ENCODE measurements at regions not wholly inside any gene's neighbourhood (a gene's known extent, or its start where the extent isn't known, plus 50 kb on each side); places are given as distances from the start of the nearest gene placed in this dataset.
A peak's percentile ranks its signal among the peaks of the same experiment; 100 is the strongest.

DNA sequence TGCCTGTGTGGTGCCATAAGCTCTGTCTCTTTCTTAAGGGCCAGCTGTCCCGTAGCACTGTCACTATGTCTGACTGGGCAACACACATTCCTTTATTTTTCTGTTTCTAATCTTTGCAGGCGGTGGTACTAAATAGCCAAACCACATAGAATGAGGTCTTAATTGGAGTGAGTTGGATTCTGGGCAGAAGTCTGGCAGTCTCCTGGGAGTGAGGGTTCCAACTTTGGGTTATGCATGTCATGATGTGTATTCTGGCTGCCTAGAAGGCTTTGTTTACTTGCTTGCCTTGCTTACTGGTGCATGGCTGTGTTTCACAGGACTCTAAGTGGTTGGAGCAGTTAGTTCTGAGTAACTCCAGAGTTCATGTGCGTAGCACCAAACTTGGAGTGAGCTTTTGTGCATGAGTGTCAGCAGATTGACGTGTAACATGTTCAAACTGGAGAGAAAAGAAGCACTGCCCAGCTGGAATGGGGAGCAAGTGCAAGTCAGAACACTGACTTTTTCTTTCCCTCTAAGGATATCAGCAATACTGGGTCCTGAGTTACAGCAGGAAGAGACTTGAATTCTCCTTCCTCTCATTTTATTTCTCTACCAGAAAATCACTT is 185.8 kb downstream of the PCSK1 start:
- peak; percentile 65 for FAIRE-seq
- peak; percentile 81 for DNase-seq (ENCODE audit: low spot score)

DNA sequence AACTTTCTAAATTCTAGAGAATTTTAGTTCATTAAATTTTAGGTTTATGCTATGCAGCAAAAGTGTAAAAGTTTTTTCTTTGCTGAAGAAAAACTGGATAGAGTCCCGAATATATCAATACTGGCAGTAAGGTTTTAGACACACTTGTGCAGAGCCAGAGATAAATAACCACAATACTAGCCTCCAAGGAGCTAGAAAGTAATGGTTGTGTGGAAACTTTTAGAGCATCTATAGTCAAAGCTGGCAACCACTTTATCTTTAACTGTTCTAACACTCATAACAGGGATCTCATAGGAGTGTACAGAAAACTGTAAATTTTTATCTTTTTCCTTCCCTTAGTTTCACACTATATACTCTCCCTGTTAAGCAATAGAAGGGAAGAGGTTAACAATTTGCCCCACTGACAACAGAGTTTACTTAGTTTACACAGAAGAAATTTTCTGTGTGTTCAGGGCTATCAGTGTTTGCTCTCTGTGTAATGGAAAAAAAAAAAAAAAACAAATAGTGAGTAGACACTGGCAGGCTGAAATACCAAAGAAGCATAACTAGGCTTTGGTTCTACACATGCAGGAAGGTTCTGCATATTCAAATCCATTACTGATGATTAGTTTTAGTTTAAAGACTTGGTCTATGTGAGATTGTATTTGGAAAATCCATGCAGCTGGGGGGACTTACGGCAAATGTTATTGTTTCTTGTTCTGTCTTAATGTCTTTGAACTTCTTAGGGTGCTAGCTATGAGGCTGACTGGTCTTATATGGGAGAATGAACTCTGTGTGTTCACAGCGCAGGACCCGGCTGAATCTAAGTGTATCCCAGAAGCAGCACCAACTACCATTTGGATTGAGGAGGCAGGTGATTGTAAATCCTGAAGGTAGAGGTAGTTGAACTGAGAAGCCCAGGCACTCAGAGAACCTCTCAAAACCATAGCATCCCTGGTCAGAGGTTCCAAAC is 187.6 kb downstream of the PCSK1 start:
- FAIRE-seq: no peak
- DNase-seq (ENCODE audit: low spot score): no peak

DNA sequence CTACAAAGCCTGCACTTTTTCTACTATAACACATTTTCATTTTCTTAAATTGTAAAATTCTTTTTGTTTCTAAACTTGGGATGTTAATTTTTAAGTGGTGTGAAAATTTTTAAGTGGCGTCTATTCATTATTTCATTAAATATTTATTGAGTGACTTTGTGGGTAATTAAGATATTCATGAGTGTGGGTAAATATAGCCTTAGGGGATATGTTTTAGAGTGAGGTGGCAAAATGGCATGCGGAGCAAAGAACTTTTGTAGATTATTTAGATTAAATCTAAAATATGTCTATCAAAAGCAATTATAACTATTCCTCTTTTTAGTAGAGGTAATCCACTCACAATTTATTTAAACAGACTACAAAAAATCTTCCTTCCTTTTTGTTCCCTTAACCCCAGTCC is 188.4 kb downstream of the PCSK1 start:
- no peak for FAIRE-seq
- no peak for DNase-seq (ENCODE audit: low spot score)

DNA sequence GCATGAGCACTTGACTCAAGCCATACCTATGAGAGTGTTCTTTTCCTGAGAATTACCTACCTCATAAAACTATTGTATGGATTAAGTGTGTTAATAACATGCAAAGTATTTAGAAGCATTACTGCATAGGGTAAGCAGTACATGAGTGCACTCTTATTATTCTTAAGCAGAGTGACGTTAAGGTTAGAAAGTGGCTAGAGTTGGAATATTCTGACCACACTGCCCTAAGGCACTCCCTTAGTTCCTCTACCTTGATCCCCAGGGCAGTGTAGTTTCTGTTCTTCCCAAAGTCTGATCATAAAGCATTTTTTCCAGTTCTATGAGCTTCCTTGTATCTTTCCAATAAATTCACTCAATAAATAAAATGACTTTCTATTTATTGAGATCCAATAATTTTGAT is 189.2 kb downstream of the PCSK1 start:
- DNase-seq (ENCODE audit: low spot score) (no peak), FAIRE-seq (no peak)

DNA sequence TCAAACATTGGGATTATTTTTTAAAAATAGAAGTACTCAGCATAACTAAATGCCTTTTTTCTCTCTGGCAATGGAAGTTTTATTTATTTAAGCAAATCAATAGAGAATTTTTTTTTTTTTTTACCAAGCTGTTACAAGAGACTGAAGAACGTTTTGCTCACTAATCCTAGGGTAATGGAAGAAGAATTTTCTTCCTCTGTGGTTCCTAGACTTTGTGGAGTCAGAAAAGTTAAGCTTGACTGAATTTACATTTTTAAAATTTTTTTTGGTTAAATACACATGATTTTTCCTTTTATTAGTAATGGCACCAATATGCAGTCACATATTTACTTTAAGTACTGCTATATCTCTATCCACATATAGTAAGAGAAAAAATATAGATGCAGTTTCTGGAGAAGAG is 189.8 kb downstream of the PCSK1 start:
- FAIRE-seq (peak; percentile 88), DNase-seq (ENCODE audit: low spot score) (peak; percentile 75)

DNA sequence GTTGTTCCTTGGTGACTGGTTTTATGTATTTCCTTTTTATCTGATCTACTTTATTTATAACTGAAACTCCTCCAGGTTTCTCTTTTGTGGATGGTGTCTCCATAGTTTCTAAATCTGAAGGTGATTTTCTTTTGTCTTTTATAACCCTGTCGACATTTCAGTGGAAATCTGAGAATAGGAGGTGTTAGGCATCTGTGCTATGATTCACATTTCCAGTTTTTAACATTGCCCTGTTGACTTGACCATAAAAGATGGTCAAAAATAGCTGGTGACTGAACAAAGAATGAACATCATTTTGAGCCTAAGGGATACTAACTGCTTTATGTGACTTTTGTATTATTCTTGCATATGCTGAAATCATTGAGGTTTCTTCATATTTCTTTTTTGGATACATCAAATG is 190.5 kb downstream of the PCSK1 start:
- DNase-seq (ENCODE audit: low spot score): no peak
- FAIRE-seq: no peak

DNA sequence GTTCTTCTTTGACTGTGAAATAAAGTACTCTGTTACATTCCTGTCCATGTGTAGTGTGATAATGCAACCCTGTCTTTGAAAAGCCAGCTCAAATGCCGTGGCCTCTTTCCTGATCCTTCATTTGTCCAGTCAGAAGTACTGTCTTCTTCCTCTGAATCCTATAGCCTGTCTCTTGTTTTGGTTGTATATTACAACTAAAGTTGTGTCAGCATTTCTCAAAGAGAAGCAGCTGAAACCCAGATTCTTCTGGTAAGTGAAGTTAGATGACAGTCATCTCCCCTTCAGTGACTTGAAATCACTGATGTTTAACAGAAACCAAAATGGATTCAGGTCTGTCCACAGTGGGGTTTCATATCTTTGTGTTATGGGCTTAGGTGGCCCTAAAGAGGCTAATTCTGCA is 196.2 kb downstream of the PCSK1 start:
- FAIRE-seq (no peak), DNase-seq (ENCODE audit: low spot score) (no peak)

DNA sequence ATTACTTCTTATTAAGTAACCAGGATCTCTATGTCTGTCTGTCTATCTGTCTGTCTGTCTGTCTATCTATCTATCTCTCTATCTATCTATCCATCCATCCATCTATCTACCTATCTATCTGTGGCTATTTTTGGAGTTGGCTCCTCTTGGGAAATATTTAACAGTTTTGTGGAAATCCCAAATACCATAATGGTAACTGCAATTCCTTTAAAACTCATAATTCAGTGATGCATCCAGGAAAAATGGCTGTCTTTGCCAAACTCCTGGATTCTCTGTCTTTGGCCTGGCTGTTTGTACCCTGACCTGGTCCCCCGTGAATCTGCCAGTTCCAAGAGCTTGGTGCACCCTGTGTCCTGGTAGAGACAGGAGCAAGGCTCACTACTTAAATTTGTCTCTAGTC is 197.0 kb downstream of the PCSK1 start:
- DNase-seq (ENCODE audit: low spot score): no peak

DNA sequence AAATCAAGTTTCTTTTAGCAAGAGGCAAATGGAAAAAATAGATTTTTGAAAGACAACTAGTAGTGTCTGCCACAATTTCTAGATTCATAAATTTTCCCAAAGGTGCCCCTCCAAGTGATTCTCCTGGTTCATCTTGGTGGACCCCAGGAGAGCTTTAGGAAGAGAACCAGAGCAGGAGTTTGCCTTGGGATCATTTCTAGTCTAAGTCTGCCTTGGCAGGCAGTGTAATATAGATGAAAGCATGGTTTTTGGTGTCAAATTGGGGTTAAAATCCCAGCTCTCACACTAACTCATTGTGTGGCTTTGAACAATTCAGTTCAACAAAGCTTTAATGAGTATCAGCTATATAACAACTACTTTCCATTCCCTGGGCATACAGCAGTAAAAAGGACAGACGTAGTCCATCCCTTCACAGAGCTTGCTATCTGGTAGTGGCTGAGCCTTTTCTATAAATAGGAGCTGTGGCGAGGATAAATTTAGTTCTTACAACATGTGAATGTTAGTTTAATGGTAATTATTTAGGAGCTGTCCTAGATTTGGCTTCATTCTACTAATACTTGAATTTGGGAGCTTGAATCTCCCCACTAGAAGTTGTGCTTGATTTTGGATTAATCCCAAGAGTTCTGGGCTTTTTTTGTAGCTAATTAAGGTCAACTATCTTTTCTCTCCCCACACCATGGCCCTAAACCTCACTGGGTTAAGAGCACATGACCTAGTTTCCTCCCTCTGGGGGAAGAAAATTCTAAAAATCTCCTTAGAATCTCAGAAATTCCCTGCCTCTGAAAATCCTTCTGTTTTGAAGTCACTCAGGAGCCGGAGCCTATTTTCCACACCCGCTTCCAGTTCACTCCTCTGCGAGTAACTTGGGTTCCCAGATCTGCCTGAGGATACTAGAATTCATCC is 197.8 kb downstream of the PCSK1 start:
- FAIRE-seq (no peak), DNase-seq (ENCODE audit: low spot score) (no peak)

More for the DNA sequence above, 197.0 kb downstream of the PCSK1 start:
- no peak for FAIRE-seq

DNA sequence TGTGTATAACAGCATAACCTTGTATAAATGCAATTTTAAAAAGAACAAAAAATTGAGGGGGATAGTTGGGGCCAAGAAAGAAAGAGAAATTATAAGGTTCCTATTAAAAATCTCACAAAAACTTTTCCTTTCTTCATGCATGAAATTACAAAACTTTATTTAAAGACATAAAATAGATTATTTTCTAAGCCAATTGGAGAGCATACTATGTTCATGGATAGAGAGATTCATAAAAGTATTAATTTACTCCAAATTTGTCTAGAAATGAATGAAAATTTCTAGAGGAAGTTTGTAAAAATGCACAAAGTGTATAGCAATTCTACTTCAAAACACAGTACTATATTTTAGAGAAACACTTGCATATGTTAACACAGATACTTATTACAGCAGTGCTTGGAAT is 200.4 kb downstream of the PCSK1 start:
- no peak for FAIRE-seq
- no peak for DNase-seq (ENCODE audit: low spot score)

DNA sequence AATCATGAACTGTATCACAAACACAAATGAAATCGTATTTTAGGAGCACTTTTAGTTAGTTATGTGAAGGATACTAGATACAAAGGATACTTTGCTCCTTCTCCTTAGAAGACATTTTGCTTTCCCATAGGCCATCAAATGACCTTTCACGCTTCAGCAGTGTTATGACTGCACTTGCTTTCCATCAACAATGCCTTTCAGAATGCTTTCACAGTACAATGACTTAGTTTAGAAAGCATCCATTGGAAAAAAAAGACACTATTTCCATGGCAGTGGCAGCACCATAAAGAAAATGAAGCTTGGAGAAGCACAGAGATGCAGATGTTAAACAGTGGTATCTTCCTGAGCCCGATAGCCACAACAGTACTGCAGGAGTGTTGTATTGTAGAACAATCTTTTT is 203.9 kb downstream of the PCSK1 start:
- FAIRE-seq (peak; percentile 53), DNase-seq (ENCODE audit: low spot score) (peak; percentile 34)

DNA sequence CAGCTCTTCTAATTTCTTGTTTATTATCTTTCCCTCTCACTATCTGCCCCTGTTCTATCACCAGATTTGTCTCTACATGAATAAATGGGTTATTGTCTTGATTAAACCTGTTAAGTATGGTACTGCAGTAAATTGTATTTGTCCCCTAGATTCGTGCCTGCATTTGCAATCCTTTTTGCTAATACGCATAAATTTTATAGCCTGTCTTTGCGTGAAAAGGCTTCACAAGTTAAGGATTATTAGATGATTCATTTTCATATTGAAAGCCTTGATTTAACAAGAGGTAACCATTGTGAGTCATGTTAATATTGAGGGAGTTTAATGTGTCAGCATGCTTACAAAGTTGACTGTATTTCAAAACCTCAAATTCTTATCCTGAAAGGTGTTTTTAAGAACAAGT is 204.6 kb downstream of the PCSK1 start:
- DNase-seq (ENCODE audit: low spot score) (peak; percentile 41), FAIRE-seq (peak; percentile 87)

DNA sequence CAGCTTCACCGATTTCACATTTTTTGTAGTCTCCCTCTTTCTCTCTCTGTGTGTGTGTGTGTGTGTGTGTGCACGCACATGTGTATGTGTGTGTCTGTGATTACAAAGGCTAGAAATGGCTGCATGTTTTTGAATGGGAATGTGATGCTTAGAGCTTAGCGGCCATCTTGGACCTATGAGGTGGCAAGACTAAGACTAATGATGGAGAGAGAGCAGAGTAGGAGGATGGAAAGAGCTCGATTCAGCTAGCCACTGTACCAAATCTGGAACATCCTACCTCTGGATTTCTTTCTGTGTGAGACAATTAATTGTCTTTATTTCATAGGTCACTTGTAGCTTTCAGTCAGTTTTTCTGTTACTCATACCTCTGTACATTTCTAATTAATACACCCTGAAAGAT is 205.1 kb downstream of the PCSK1 start:
- FAIRE-seq (no peak), DNase-seq (ENCODE audit: low spot score) (no peak)

DNA sequence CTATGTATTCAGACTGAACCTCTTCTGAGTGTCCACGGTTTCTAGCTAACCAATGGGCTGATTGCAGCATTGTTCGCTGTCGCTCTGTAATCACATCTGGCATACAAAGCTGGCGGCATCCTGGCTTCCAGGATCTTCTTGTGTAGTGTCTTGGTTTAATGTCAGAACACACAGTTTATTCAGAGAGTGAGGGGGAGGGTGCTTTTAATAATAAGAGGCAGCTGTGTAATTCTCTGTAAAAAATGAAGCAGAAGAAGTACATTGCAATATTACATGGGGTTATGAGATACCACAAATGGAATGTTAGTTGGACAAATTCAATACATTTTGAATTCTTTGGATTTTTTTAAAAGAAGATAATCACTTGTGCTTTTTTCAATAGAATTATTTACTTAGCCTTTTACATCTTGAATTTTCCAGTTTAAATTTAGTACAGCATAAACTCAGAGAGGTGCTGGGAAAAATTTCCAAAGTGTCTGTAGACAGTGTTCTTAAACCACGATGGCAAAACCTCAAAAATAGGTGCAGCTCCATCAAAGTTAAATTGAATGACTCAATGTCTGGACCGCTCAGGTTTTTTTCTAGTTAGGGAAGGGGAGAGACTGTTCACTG is 206.0 kb downstream of the PCSK1 start:
- FAIRE-seq: peak; percentile 92
- peak; percentile 87 for DNase-seq (ENCODE audit: low spot score)

DNA sequence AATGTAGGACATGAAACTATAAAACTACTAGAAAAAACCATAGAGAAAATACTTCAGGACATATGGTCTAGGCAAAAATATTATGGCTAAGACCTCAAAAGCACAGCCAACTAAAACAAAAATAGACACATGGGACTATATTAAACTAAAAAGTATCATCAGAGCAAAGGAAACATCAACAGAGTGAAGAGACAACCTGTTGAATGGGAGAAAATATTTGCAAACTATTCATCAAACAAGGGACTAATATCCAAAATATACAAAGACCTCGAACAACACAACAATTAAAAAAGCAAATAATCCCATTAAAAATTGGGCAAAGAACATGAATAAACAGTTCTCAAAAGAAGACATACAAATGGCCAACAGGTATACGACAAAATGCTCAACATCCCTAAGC is 210.9 kb downstream of the PCSK1 start:
- DNase-seq (ENCODE audit: low spot score) (no peak), FAIRE-seq (no peak)

DNA sequence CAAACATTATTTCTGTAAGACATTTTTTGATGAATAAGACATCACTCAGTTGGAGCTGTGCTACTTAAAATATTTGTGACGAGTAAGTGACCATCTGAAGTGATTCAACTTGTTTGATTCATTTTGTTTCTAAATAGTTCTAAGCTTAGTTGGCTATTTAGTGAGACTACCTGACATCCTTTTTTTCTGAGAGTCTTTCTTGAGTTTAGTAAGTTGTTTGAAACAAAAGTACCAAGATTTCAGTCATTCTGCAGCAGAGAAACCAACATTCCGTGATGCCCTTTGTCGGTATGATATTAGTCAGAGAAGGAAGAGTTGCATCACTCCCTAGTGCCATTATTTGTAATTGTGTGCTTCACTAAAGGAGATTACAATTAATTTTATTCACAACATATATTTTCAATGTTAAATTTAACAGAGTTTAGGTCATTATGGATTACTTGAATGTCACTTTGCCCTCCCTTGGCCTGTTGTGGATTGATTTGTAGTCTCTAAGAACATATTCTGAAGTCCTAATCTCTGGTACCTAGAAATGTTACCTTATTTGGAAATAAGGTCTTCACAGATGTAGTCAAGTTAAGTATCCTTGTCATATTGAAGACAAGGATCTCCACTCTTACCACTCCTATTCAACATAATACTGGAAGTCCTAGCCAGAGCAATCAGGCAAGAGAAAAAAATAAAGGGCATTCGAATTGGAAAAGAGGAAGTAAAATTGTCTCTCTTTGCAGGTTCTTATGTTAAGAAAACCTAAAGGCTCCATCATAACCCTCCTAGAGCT is 212.2 kb downstream of the PCSK1 start:
- DNase-seq (ENCODE audit: low spot score) (peak; percentile 69), FAIRE-seq (peak; percentile 57)

DNA sequence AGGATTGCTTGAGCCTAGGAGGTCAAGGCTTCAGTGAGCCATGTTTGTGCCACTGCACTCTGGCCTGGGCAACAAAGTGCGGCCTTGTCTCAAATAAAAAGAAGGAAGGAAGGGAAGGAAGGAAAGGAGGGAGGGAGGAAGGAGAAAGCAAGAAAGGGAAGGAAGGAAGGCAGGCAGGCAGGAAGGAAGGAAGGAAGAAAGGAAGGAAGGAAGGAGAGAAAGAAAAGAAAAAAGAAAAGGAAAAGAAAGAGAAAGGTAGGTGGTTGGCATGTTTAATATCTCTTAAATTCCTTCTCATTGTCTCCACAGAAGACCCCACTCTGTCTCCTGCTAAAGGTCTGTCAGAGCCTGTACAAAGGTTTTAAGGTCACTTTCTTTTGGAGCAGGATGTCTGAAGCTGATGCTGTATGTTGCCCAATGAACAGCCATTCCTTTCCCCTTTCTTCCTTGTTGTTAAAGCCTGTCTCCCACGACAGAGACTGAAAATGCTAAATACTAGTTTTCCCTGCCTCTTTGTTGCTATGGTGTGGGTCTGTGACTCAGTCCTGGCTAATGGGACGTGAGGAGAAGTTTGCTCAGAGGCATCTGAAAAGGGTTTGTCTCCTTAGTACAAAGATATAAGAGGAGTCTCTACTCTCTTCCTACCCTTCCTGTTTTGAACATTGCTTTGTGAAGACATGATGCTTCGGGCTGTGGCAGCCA is 213.3 kb downstream of the PCSK1 start:
- FAIRE-seq: peak; percentile 69
- DNase-seq (ENCODE audit: low spot score): peak; percentile 83

DNA sequence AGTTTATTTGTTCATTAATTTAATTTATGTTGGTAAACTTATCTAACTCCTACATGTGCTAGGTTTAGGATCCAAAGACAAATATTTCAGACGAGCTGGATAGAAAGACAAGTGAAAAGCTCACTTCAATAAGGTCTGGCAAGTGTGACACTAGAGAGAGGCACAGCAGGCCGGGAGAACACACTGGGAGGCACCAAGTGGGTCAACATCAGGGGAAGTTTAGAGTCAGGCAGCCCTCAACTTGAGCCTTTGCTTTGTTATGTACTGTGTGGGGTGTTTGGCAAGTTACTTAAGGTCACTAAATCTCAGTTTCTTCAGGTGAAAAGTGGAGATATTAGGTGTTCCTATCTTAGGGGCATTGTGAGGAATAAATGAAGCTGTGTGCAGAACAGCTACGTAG is 214.4 kb downstream of the PCSK1 start:
- DNase-seq (ENCODE audit: low spot score): no peak
- FAIRE-seq: no peak

DNA sequence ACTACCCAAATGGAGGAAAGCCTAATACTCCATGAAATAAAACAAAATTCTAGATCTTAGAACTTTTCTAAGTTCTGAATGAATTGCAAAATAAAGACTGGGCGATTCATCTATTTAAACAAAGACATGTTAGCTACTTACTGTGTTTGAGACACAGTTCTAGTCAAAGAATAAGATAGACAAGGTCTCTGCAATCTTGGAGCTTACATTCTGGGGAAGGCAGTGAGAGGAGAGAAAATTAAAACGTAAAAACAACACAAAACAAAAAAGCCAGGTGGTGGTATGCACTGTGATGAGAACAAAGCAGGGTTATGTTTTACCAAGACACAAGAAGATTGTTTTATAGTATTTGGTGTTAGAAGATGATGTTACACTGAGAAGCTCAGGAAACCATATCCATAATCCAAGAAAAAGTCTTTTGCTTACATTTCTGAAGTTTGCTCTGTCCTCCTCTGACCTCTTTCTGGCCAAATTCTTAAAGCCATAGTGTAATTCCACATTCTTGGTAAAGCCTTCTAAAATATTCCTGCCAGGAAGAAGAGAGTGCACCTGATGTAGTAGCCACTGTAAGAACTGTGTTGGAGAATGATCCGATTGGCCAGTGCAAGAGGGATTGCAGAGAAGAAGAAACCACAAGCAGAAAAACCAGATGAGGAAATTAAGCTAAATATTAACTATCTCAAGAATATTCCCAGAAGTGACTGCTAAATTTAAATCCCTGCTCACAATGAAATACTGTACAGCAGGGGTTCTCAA is 218.4 kb downstream of the PCSK1 start:
- DNase-seq (ENCODE audit: low spot score) (peak; percentile 49), FAIRE-seq (peak; percentile 77)

All from RCC 7860 (cell line).